ENCODE measurements at regions not wholly inside any gene's neighbourhood (a gene's known extent, or its start where the extent isn't known, plus 50 kb on each side); places are given as distances from the start of the nearest gene placed in this dataset.

- TF ChIP-seq CTCF (conservative IDR thresholded peaks at IDR 0.05 in 1 of 2, IDR thresholded peaks at IDR 0.05 in 1 of 2; ENCODE audit: extremely low read depth in 1 of 2, insufficient read depth in 1 of 2, low read depth in 1 of 2, low read length in 2 of 2) (no peak), EZH2 (IDR thresholded peaks at IDR 0.05; ENCODE audit: borderline replicate concordance, low read length) (no peak)
These were observed 64.1 kb upstream of the SCAF4 start for GRCh38 chr21:31795992-31796391.
